ENCODE measurements at regions not wholly inside any gene's neighbourhood (a gene's known extent, or its start where the extent isn't known, plus 50 kb on each side); places are given as distances from the start of the nearest gene placed in this dataset.

DNA sequence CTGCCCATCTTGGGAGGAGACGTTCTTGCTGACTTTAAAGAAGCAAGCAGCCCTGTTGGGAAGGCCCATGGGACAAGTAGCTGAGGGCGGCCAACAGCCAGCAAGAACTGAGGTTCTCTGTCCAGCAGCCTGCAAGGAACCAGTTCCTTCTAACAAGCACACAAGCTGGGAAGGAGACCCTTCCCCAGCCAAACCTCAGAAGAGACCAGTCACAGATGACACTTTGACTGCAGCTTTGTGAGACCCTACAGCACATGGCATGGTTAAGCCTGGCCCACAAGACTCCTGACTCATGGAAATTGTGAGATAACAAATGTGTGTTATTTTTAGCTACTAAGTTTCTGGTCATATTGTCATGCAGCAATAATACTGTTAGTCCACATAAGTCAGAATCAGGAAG, 99.9 kb downstream of the PRLHR start:
- Mint-ChIP-seq H3K27ac (no peak overlapping the region), H3K4me3 (no peak overlapping the region), H3K36me3 (ENCODE audit: insufficient read depth in 1 of 3, low read depth in 3 of 3) (peaks cover 6 to 12% (median 10%) of the 10 kb centered on the region in 3 experiments), H3K4me1 (peaks cover 7 to 10% of the 10 kb centered on the region in 2 experiments; a peak in 3 of 4 replicates), H3K27me3 (ENCODE audit: low read depth) (peaks cover 3% of the 10 kb centered on the region; the same call in 1 of the 2 replicates), H3K9me3 (peaks cover 9 to 11% of the 10 kb centered on the region in 2 experiments)
- TF ChIP-seq, protein P1, sequence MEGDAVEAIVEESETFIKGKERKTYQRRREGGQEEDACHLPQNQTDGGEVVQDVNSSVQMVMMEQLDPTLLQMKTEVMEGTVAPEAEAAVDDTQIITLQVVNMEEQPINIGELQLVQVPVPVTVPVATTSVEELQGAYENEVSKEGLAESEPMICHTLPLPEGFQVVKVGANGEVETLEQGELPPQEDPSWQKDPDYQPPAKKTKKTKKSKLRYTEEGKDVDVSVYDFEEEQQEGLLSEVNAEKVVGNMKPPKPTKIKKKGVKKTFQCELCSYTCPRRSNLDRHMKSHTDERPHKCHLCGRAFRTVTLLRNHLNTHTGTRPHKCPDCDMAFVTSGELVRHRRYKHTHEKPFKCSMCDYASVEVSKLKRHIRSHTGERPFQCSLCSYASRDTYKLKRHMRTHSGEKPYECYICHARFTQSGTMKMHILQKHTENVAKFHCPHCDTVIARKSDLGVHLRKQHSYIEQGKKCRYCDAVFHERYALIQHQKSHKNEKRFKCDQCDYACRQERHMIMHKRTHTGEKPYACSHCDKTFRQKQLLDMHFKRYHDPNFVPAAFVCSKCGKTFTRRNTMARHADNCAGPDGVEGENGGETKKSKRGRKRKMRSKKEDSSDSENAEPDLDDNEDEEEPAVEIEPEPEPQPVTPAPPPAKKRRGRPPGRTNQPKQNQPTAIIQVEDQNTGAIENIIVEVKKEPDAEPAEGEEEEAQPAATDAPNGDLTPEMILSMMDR (conservative IDR thresholded peaks at IDR 0.05): no peak
- no peak overlapping the region for H4K8ac ChIP-seq (replicated peaks; ENCODE audit: insufficient read length, low read depth, low read length)
- no peak overlapping the region for H3T11ph ChIP-seq (ENCODE audit: low read length)
- H2AK5ac ChIP-seq (ENCODE audit: insufficient read length, low read length): no peak overlapping the region
- H2BK20ac ChIP-seq (ENCODE audit: low read depth, low read length, poor library complexity, severe bottlenecking): no peak overlapping the region
- no peak overlapping the region for H3K18ac ChIP-seq (ENCODE audit: insufficient read length, low read depth, low read length)
- H3K79me2 ChIP-seq (ENCODE audit: insufficient read depth, low read length): no peaks in the 10 kb centered on the region
- H4K5ac ChIP-seq (ENCODE audit: insufficient read length, low read depth, low read length): no peak overlapping the region
- no peak overlapping the region for H3K9ac ChIP-seq (ENCODE audit: extremely low read depth, insufficient read length, low read length)
- no peaks in the 10 kb centered on the region for H3K79me1 ChIP-seq (ENCODE audit: insufficient read depth, low read depth, low read length, poor library complexity, severe bottlenecking)
- WGBS (ENCODE audit: extremely low coverage, insufficient read length, low lambda C conversion rate): no CpG with 5 or more reads among the region's 2 CpGs
- H3K23ac ChIP-seq (ENCODE audit: insufficient read length, low read depth, low read length): no peak overlapping the region
- peaks cover 3% of the 10 kb centered on the region; the same call in 1 of the 2 replicates for H3K4me1 ChIP-seq (ENCODE audit: insufficient read depth, low read length)
- H3K27ac ChIP-seq (ENCODE audit: insufficient read length, low read depth, low read length): no peak overlapping the region
- no peak overlapping the region for H2AFZ ChIP-seq (ENCODE audit: low read length)
- no peaks in the 10 kb centered on the region for H3K23me2 ChIP-seq (ENCODE audit: insufficient read length, low read depth, low read length, poor library complexity, severe bottlenecking)
- peaks cover 7% of the 10 kb centered on the region for H3K9me3 ChIP-seq (ENCODE audit: control insufficient read depth, low read depth, low read length)
- H3K27me3 ChIP-seq (ENCODE audit: insufficient read depth, low read length): no peaks in the 10 kb centered on the region
- H3K4ac ChIP-seq (ENCODE audit: low read depth, low read length): no peak overlapping the region
- no peak overlapping the region for H2BK12ac ChIP-seq (ENCODE audit: insufficient read length, low read depth, low read length)
- DNase-seq: no peak
- no peak overlapping the region for H2BK5ac ChIP-seq (ENCODE audit: insufficient read length, low read length)
- no peak overlapping the region for H3K4me2 ChIP-seq (ENCODE audit: insufficient read depth, insufficient read length, low read length)
- H3K56ac ChIP-seq (ENCODE audit: insufficient read length, low read depth, low read length): no peak overlapping the region
- H4K20me1 ChIP-seq (ENCODE audit: control insufficient read depth, insufficient read depth, insufficient read length): no peaks in the 10 kb centered on the region
- H2BK120ac ChIP-seq (ENCODE audit: low read depth, low read length, poor library complexity, severe bottlenecking): no peak overlapping the region
- H4K91ac ChIP-seq (ENCODE audit: insufficient read length, low read depth, low read length): no peak overlapping the region
- H3K14ac ChIP-seq (ENCODE audit: insufficient read depth, low read length): no peak overlapping the region
- no peak overlapping the region for H2BK15ac ChIP-seq (ENCODE audit: low read depth, low read length)
